Testis (tissue), 2 donors: ENCODE measurements at regions not wholly inside any gene's neighbourhood (a gene's known extent, or its start where the extent isn't known, plus 50 kb on each side); places are given as distances from the start of the nearest gene placed in this dataset.

Source experiments
- POLR2A ChIP-seq: fragments of 450-650 bp; IDR thresholded peaks from one replicate; pipeline ENCODE4 v1.6.1; 2017; ENCODE audit warnings: antibody characterized with exemption, mild to moderate bottlenecking, moderate library complexity
- TF ChIP-seq, protein P1 (sequence below), 3 experiments: fragments of 450-650 bp in 2 of 3; fragments of 200-600 bp in 1 of 3; sonication (generic) in 1 of 3; IDR thresholded peaks; one replicate each; pipeline ENCODE4 v1.5.1; 2016 to 2019; ENCODE audit warnings: antibody characterized with exemption in 3 of 3, mild to moderate bottlenecking in 2 of 3, moderate library complexity in 1 of 3

DNA sequence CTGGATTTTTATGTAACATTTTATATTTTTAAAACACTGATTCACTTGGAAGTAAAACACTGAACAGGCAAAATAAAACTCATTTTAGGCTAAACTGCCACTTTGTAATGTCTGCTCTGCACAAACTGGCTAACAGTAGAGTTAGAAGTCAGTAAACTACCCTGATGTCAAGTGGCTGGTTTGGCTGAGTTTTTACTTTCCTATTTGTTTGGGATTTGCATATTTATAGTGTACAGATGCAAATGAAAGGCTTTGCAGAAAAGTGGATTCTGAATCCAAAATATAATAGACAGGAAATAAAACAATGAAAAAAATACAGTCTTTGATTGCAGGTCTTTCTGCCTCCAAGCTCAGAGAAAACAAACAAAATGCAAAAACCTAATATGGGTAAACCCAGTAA is 213.1 kb downstream of the CDH26 start:
- TF ChIP-seq, protein P1, sequence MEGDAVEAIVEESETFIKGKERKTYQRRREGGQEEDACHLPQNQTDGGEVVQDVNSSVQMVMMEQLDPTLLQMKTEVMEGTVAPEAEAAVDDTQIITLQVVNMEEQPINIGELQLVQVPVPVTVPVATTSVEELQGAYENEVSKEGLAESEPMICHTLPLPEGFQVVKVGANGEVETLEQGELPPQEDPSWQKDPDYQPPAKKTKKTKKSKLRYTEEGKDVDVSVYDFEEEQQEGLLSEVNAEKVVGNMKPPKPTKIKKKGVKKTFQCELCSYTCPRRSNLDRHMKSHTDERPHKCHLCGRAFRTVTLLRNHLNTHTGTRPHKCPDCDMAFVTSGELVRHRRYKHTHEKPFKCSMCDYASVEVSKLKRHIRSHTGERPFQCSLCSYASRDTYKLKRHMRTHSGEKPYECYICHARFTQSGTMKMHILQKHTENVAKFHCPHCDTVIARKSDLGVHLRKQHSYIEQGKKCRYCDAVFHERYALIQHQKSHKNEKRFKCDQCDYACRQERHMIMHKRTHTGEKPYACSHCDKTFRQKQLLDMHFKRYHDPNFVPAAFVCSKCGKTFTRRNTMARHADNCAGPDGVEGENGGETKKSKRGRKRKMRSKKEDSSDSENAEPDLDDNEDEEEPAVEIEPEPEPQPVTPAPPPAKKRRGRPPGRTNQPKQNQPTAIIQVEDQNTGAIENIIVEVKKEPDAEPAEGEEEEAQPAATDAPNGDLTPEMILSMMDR (IDR thresholded peaks at IDR 0.05): no peak
- no peak for TF ChIP-seq POLR2A
